ENCODE measurements at regions not wholly inside any gene's neighbourhood (a gene's known extent, or its start where the extent isn't known, plus 50 kb on each side); places are given as distances from the start of the nearest gene placed in this dataset.

GRCh38 chr5:12354686-12355085, 450.4 kb upstream of the CTNND2 start:
- TF ChIP-seq CTCF (IDR thresholded peaks at IDR 0.05; ENCODE audit: borderline replicate concordance, extremely low read depth, low read length, poor library complexity, severe bottlenecking) (no peak), EZH2 (IDR thresholded peaks at IDR 0.05; ENCODE audit: borderline replicate concordance, low read depth, low read length, severe bottlenecking) (no peak)
